ENCODE measurements at regions not wholly inside any gene's neighbourhood (a gene's known extent, or its start where the extent isn't known, plus 50 kb on each side); places are given as distances from the start of the nearest gene placed in this dataset.

DNA sequence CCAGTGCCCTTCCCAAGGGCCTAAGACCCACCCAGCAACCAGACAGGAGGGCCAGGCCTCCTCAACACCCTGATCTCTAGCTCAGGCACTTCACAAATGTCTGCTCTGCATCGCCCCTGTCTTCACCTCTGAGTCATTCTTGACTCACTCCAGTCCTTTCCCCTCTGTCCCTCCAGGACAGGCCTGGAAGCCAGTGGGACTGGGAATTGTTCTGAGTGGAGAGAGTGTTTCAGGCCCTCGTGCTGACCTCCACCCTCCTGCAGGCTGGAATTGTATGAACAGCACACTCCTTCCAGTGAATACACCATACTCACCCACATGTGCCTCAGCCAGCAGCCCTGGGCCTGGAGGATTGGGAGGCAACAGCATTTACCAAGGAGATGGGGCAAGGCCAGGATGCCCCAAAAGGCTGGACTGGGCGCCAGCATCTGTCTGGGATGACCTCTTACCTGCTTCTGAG, 304.2 kb downstream of the CYP26B1 start:
- TF ChIP-seq ZFX (IDR thresholded peaks at IDR 0.05; ENCODE audit: borderline replicate concordance), result no peak
- TF ChIP-seq, protein P1, sequence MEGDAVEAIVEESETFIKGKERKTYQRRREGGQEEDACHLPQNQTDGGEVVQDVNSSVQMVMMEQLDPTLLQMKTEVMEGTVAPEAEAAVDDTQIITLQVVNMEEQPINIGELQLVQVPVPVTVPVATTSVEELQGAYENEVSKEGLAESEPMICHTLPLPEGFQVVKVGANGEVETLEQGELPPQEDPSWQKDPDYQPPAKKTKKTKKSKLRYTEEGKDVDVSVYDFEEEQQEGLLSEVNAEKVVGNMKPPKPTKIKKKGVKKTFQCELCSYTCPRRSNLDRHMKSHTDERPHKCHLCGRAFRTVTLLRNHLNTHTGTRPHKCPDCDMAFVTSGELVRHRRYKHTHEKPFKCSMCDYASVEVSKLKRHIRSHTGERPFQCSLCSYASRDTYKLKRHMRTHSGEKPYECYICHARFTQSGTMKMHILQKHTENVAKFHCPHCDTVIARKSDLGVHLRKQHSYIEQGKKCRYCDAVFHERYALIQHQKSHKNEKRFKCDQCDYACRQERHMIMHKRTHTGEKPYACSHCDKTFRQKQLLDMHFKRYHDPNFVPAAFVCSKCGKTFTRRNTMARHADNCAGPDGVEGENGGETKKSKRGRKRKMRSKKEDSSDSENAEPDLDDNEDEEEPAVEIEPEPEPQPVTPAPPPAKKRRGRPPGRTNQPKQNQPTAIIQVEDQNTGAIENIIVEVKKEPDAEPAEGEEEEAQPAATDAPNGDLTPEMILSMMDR (IDR thresholded peaks at IDR 0.05), result no peak
- H3K27ac ChIP-seq, result no peak overlapping the region

DNA sequence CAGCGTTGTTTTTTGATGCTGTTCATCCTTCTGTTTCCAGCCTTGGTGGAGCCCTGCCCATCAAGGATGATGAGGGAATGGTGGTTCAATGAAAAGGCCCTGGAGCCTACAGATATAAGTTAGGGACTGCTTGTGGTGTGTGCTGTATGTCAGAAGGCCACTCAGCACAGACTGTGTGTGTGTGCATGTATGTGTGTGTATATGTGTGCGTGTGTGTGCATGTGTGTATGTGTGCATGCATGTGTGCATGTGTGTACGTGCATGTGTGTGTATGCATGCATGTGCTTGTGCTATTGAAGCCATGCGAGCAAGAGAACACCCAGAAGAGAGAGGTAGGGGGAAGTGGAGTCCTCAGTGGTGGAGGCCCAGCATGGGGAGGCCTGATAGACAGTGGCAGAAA, 304.9 kb downstream of the CYP26B1 start:
- TF ChIP-seq ZFX (IDR thresholded peaks at IDR 0.05; ENCODE audit: borderline replicate concordance), result no peak
- TF ChIP-seq, protein P1 (IDR thresholded peaks at IDR 0.05), result no peak
- no peak overlapping the region for H3K27ac ChIP-seq

DNA sequence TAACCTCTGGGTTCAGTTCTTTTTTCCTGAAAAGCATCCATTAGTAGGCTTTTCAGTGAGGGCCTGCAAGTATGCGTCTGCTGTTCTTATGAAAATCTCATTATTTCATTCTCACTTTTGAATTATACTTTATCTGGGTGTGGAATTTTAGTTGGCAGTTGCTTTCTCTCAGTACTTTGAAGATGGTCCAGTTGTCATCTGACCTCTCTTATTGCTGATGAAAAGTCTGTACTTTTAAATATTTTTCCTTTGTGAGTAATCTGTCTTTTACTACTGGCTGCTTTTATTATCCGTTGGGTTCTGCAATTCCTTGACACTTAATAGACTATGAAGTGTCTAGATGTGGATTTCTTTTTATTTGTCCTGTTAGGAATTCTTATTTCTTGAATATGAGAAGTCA, 307.8 kb downstream of the CYP26B1 start:
- H3K27ac ChIP-seq, result no peak overlapping the region
- TF ChIP-seq ZFX (IDR thresholded peaks at IDR 0.05; ENCODE audit: borderline replicate concordance), result no peak
- TF ChIP-seq, protein P1 (IDR thresholded peaks at IDR 0.05), result no peak

DNA sequence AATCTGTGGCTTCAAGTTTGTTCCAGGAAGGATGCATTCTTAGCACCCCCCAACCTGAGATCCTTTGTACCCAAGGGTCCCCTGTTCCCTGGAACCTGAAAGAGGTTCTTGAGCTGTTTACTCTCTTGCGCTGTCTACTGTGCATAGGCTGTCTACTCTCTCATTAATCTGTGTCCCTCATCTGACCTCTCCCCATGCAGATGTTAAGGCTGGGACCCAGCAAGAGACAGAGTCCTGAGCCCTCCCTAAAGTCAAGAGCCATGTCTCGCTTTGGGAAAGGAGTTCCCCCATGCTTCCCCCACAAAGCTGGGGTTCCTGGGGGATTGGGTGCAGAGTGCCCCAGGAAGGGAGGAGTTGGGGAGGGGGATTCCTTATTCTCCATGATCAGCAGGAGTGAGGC, 312.9 kb downstream of the CYP26B1 start:
- H3K27ac ChIP-seq, result no peak overlapping the region
- TF ChIP-seq, protein P1 (IDR thresholded peaks at IDR 0.05), result no peak
- no peak for TF ChIP-seq ZFX (IDR thresholded peaks at IDR 0.05; ENCODE audit: borderline replicate concordance)

GRCh38 chr2:71833855-71834560, 313.7 kb downstream of the CYP26B1 start:
- no peak overlapping the region for H3K27ac ChIP-seq
- TF ChIP-seq, protein P1 (IDR thresholded peaks at IDR 0.05), result no peak
- TF ChIP-seq ZFX (IDR thresholded peaks at IDR 0.05; ENCODE audit: borderline replicate concordance), result no peak

DNA sequence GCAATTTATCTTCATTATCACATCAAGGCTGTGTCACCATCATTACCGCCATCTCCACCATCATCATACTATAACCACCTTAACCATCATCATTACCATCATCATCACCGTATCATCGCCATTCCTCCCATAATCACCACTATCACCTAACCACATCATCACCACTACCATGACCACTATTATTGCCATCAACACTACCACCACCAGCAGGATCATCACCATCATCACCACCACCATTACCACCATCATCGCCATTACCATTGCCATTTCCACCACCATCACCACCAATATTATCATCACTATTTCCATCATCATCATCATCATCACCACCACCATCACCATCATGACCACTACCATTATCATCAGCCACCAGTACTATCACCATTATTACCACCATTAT, 314.4 kb downstream of the CYP26B1 start:
- TF ChIP-seq, protein P1 (IDR thresholded peaks at IDR 0.05), result no peak
- TF ChIP-seq ZFX (IDR thresholded peaks at IDR 0.05; ENCODE audit: borderline replicate concordance), result no peak
- no peak overlapping the region for H3K27ac ChIP-seq

GRCh38 chr2:71832844-71833243, 314.8 kb downstream of the CYP26B1 start:
- TF ChIP-seq, protein P1 (IDR thresholded peaks at IDR 0.05), result no peak
- TF ChIP-seq ZFX (IDR thresholded peaks at IDR 0.05; ENCODE audit: borderline replicate concordance), result no peak
- H3K27ac ChIP-seq, result no peak overlapping the region
